Skeletal muscle tissue (tissue), 3 donors: ENCODE measurements at regions not wholly inside any gene's neighbourhood (a gene's known extent, or its start where the extent isn't known, plus 50 kb on each side); places are given as distances from the start of the nearest gene placed in this dataset.
"Not testable (repeated sequence)": the region's sequence is repeated elsewhere in the genome, so short reads cannot be mapped to it uniquely, and the experiment has no call there.

Source experiments
- H3K27ac ChIP-seq: one replicate; pipeline ENCODE4 v1.7.0; 2013; ENCODE audit warnings: mild to moderate bottlenecking, low read depth, low read length, inconsistent platforms
- H3K27me3 ChIP-seq, 3 donors: one replicate each; pipeline ENCODE4 v1.7.0; 2013; ENCODE audit warnings: low read length in 3 of 3; ENCODE audit not compliant: control insufficient read depth in 3 of 3, insufficient read depth in 3 of 3
- H3K36me3 ChIP-seq, 3 donors: one replicate each; pipeline ENCODE4 v1.7.0; 2013; ENCODE audit warnings: low read length in 3 of 3; ENCODE audit not compliant: control insufficient read depth in 3 of 3, insufficient read depth in 3 of 3
- H3K4me1 ChIP-seq, 3 donors: one replicate each; pipeline ENCODE4 v1.7.0; 2013; ENCODE audit warnings: low read length in 3 of 3, mild to moderate bottlenecking in 3 of 3; ENCODE audit not compliant: control insufficient read depth in 3 of 3, insufficient read depth in 3 of 3
- H3K4me3 ChIP-seq, 3 donors: one replicate each; pipeline ENCODE4 v1.7.0; 2013; ENCODE audit warnings: low read length in 3 of 3
- H3K9ac ChIP-seq, 3 donors: one replicate each; pipeline ENCODE4 v1.7.0; 2013; ENCODE audit warnings: low read length in 3 of 3, mild to moderate bottlenecking in 3 of 3, moderate library complexity in 2 of 3, low read depth in 1 of 3
- H3K9me3 ChIP-seq, 3 donors: one replicate each; pipeline ENCODE4 v1.7.0; 2013; ENCODE audit warnings: low read length in 3 of 3; ENCODE audit not compliant: control insufficient read depth in 3 of 3
- donor health status: Osteomylitis.

DNA sequence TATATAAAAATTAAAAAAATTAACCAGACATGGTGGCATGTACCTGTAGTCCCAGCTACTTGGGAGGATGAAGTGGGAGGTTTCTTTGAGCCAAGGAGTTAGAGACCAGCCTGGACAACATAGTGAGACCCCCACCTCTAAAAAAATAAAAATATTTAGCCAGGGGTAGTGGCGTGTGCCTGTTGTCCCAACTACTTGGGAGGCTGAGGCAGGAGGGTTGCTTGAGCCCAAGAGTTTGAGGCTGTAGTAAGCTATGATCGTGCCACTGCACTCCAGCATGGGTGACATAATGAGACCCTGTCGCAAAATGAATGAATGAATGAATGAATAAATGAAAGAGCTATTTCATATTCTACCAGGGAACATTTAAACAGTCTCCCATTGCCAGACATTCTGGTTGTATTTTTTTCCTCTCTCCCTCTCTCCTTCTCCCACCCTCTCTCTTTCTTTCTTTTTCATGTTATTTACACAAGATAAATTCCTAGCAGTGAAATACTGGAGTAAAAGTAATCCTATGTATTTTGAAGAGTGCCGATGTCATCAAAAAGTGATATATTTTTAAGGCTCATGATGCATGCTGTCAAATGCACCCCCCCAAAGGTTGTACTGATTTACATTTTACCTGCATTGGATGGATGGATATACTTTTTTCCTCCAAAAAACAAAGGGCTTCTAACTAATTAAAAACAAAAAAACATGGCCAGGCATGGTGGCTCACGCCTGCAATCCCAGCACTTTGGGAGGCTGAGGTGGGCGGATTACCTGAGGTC lies 194.8 kb upstream of the ZNF217 start:
- no peaks in the 10 kb centered on the region for H3K4me1 ChIP-seq
- H3K9ac ChIP-seq: no peak overlapping the region
- H3K36me3 ChIP-seq: no peaks in the 10 kb centered on the region
- no peaks in the 10 kb centered on the region for H3K27me3 ChIP-seq
- no peak overlapping the region for H3K4me3 ChIP-seq
- H3K27ac ChIP-seq: no peak overlapping the region
- H3K9me3 ChIP-seq: no peaks in the 10 kb centered on the region

DNA sequence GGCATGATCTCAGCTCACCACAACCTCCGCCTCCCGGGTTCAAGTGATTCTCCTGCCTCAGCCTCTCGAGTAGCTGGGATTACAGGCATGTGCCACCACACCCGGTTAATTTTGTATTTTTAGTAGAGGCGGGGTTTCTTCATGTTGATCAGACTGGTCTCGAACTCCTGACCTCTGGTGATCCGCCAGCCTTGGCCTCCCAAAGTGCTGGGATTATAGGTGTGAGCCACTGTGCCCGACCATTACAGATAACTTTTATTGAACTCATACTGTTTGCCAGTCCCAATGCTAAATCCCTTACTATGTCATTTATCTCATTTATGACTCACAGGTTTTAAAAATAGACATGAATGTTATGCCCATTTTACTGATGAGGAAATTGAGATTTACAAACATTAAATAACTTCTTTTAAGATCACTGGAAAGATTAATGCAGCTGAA lies 193.9 kb upstream of the ZNF217 start:
- H3K4me1 ChIP-seq, H3K9ac ChIP-seq, H3K4me3 ChIP-seq, H3K9me3 ChIP-seq, H3K27me3 ChIP-seq, H3K27ac ChIP-seq, H3K36me3 ChIP-seq: not testable (repeated sequence)

DNA sequence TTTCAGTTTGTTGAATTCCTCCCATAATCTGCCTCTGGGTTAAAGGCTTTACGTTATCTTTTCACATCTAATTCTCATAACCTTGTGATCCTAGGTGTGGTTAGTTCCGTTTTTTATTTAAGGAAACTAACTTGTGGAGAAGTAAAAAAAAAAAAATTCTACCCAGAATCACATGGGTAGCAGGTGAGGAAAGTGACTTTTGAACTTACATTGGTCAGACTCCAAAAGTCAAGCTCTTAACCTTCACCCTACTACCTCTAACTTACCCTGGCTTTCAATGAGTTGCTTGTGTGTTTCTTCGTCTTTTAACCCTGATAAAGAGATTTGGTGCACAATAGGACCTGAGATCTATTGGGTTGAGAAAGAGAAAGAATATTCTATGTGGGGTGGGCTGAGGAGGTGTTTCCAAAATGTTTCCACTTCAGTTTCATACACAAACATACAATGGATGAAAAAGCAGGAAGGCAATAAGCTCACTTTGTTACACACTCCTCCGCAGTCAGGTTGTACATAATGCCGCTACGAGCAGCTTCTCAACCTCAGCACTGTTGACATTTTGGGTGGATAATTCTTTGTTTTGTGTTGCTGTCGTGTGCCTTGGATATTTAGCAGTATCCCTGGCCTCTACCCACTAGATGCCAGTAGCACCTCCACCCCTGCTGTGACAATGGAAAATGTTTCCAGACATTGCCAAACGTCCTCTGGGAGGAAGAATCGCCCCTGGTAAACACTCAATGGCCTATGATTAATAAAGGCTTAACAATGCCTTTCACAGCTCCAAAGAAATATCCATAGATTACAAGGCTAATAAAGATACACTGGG lies 193.0 kb upstream of the ZNF217 start:
- no peak overlapping the region for H3K27ac ChIP-seq
- H3K4me3 ChIP-seq: no peak overlapping the region
- H3K9ac ChIP-seq: no peak overlapping the region

DNA sequence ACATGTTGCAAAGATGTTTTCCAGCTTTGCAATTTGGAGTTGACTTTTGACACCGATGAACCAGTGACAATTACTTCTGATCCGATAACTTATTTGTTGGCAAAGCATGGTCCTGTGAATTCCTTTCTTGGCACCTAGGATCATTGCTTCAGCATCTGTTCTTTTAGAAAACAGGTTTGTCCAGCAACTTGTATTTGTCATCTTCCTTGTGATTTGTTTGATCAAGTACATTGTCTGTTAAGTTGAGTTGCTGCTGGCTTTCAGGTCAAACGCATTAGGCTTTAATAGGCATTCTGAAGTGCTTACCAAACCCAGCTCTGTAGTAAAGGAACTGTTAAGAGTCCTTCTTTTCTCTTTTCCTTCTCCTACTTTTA lies 192.4 kb upstream of the ZNF217 start:
- no peaks in the 10 kb centered on the region for H3K9me3 ChIP-seq
- no peak overlapping the region for H3K27ac ChIP-seq
- H3K27me3 ChIP-seq: no peaks in the 10 kb centered on the region

More for the DNA sequence above, 193.0 kb upstream of the ZNF217 start:
- H3K9me3 ChIP-seq: no peaks in the 10 kb centered on the region
- H3K27me3 ChIP-seq: no peaks in the 10 kb centered on the region
- H3K4me1 ChIP-seq: no peaks in the 10 kb centered on the region
- no peaks in the 10 kb centered on the region for H3K36me3 ChIP-seq

DNA sequence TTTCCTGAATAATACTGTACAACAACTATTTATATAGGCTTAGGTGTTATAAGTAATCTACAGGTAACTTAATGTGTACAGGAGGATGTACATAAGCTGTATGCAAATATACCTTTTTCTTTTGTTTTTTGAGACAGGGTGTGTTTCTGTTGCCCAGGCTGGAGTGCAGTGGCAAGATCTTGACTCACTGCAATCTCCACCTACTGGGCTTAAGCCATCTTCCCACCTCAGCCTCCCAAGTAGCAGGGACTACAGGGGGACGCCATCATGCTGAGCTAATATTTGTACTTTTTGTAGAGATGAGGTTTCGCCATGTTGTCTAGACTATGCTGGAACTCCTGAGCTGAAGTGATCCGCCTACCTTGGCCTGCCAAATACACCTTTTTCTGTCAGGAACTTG lies 191.7 kb upstream of the ZNF217 start:
- H3K4me1 ChIP-seq: no peaks in the 10 kb centered on the region
- no peak overlapping the region for H3K9ac ChIP-seq
- no peaks in the 10 kb centered on the region for H3K27me3 ChIP-seq
- H3K36me3 ChIP-seq: no peaks in the 10 kb centered on the region
- no peak overlapping the region for H3K27ac ChIP-seq
- H3K9me3 ChIP-seq: no peaks in the 10 kb centered on the region
- H3K4me3 ChIP-seq: no peak overlapping the region

More for the DNA sequence above, 192.4 kb upstream of the ZNF217 start:
- Histone ChIP-seq H3K4me1 (no peaks in the 10 kb centered on the region), H3K4me3 (no peak overlapping the region), H3K36me3 (no peaks in the 10 kb centered on the region), H3K9ac (no peak overlapping the region)

DNA sequence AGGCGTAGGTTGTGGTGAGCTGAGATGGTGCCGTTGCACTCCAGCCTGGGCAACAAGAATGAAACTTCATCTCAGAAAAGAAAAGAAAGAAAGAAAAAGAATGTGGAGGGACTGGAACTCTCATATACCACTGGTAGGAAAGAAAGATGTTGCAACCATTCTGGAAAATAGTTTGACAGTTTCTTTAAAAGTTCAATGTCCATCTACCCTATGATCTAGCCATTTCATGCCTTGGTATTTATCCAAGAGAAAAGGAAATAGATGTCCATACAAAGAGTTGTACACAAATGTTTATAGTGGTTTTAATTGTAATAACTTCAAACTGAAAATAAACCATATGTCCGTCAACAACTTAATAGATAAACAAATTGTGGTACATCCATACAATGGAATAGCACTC lies 190.1 kb upstream of the ZNF217 start:
- Histone ChIP-seq H3K4me1 (no peaks in the 10 kb centered on the region), H3K9ac (no peak overlapping the region), H3K9me3 (no peaks in the 10 kb centered on the region), H3K4me3 (no peak overlapping the region), H3K27ac (no peak overlapping the region), H3K36me3 (no peaks in the 10 kb centered on the region), H3K27me3 (no peaks in the 10 kb centered on the region)

DNA sequence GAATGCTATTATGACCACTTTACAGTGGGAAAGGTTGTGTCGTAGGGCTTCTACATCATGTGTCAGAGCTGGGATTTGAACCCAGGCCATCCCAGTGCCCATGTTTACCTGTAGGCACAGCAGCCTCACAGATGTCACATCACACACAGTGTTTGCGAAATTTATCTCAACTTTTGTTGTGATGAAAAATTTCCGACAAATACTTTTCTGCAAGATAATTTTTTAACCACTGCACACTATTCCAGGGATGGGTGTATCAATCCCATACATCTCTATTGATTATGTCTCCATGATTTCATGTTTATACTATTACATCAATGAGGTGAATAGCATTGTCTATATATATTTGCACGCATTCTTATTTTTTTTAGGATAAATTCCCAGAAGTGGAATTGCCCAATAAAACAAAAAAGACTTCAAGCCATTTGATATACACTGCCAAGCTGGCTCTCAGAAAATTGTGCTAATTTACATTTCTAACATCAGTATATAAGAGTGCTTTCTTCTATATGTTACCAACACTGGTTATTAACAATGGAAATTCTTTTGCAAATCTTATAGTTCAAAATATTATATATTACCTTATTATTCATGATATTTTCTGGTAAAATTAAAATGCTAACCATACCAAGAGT lies 189.1 kb upstream of the ZNF217 start:
- Histone ChIP-seq H3K36me3 (no peaks in the 10 kb centered on the region), H3K4me1 (peaks cover 0 to 5% (median 5%) of the 10 kb centered on the region in 3 donors), H3K27ac (no peak overlapping the region), H3K9me3 (no peaks in the 10 kb centered on the region), H3K9ac (no peak overlapping the region), H3K4me3 (no peak overlapping the region), H3K27me3 (no peaks in the 10 kb centered on the region)

DNA sequence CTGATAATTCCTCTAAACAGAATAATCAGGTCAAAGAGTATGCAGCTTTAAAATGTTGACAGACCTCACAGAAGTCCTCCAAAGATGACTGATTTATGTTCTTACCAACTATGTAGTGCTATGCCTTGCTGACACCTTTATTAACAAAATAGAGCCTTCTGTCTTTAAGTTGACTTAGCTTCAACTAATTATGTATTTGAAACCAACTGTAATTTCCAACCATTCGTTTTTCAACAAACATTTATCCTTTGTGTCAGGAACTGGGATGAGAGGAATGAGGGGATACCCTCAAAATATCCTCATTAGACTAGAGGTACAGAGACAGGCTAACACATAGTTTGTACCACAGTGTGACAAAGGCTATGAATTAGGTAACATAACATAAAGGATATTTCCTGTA lies 186.2 kb upstream of the ZNF217 start:
- Histone ChIP-seq H3K36me3 (no peaks in the 10 kb centered on the region), H3K4me3 (no peak overlapping the region), H3K9ac (no peak overlapping the region), H3K4me1 (peaks cover 0 to 5% (median 5%) of the 10 kb centered on the region in 3 donors), H3K27me3 (no peaks in the 10 kb centered on the region), H3K9me3 (no peaks in the 10 kb centered on the region), H3K27ac (no peak overlapping the region)

DNA sequence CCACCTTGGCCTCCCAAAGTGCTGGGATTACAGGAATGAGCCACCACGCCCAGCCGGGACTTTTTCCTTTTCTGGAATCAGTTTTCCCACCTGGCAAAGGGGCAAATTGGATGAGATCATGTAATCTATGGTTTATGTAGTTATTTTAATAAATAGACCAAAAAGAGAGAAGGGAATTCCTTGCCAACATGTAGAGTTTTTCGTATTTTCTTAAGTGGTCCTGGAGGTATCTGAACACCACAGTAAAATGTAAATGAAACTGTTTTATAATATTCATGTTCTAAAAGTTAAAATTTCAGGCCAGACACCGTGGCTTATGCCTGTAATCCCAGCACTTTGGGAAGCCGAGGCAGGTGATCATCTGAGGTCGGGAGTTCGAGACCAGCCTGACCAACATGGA lies 185.1 kb upstream of the ZNF217 start:
- H3K36me3 ChIP-seq: no peaks in the 10 kb centered on the region
- H3K27ac ChIP-seq: no peak overlapping the region
- H3K4me3 ChIP-seq: no peak overlapping the region
- H3K4me1 ChIP-seq: peaks cover 0 to 5% (median 5%) of the 10 kb centered on the region in 3 donors
- H3K27me3 ChIP-seq: no peaks in the 10 kb centered on the region
- no peak overlapping the region for H3K9ac ChIP-seq
- no peaks in the 10 kb centered on the region for H3K9me3 ChIP-seq

DNA sequence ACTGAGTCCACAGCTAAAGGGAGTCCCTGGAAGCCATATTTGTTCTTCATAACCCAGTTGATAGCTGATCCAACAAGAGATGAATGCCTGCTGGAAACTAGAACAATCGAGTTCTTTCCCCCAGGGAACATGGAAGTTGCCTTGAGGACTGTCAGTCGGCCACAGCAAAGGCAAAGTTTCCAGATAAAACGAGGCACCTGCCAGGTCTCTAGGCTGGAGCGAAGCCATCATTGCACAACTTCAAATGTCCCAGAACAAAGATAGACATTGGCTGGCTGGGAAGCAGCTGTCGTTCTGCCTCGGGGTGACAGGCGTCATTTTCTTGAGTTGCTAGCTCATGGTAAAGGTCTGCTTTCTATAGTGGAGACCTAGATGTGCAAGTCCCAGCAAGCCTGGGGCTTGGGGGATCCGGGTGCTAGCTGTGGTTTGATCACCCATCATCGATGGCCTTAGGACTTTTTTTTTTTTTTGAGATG lies 184.4 kb upstream of the ZNF217 start:
- Histone ChIP-seq H3K27me3 (no peaks in the 10 kb centered on the region), H3K27ac (no peak overlapping the region), H3K4me3 (no peak overlapping the region), H3K9ac (no peak overlapping the region), H3K4me1 (peaks cover 0 to 7% (median 5%) of the 10 kb centered on the region in 3 donors), H3K36me3 (no peaks in the 10 kb centered on the region), H3K9me3 (no peaks in the 10 kb centered on the region)
